Breast epithelium (tissue), 4 donors: ENCODE measurements at regions not wholly inside any gene's neighbourhood (a gene's known extent, or its start where the extent isn't known, plus 50 kb on each side); places are given as distances from the start of the nearest gene placed in this dataset.

Experiments
- DNase-seq, 2 donors: peaks; one replicate each; pipeline ENCODE4 v3.0.0-alpha.2; 2019; ENCODE audit warnings: low spot score in 2 of 2
- H3K27ac ChIP-seq, 2 donors: fragments of 200-600 bp; sonication (generic) in 1 of 2; one replicate each; pipeline ENCODE4 v1.5.1; 2016 to 2019; ENCODE audit warnings: mild to moderate bottlenecking in 1 of 2
- H3K27me3 ChIP-seq, 2 donors: fragments of 200-600 bp; sonication (generic) in 1 of 2; one replicate each; pipeline versions ENCODE4 v1.5.1 to v1.6.0; 2017 to 2019; ENCODE audit warnings: control low read depth in 1 of 2, mild to moderate bottlenecking in 1 of 2
- H3K36me3 ChIP-seq: fragments of 200-600 bp; one replicate; pipeline ENCODE4 v1.5.1; 2019
- H3K4me1 ChIP-seq, 2 donors: fragments of 200-600 bp; sonication (generic); one replicate each; pipeline ENCODE4 v1.5.1; 2016 to 2019; ENCODE audit warnings: control low read depth in 1 of 2
- H3K4me3 ChIP-seq, 3 donors: fragments of 200-600 bp; sonication (generic); 1 replicate in 2 of 3; 2 replicates in 1 of 3; pipeline ENCODE4 v1.5.1; 2016 to 2019; ENCODE audit warnings: mild to moderate bottlenecking in 3 of 3, moderate library complexity in 2 of 3
- H3K9me3 ChIP-seq, 2 donors: fragments of 200-600 bp; sonication (generic) in 1 of 2; one replicate each; pipeline ENCODE4 v1.5.1; 2016 to 2019; ENCODE audit warnings: control low read depth in 1 of 2
- CTCF ChIP-seq, 3 donors: fragments of 450-650 bp; IDR thresholded peaks; one replicate each; pipeline ENCODE4 v1.5.1; 2016 to 2017; ENCODE audit warnings: antibody characterized with exemption in 3 of 3, mild to moderate bottlenecking in 3 of 3, moderate library complexity in 3 of 3
- POLR2A ChIP-seq: fragments of 450-650 bp; IDR thresholded peaks from one replicate; pipeline ENCODE4 v1.6.1; 2016; ENCODE audit warnings: antibody characterized with exemption, mild to moderate bottlenecking, moderate library complexity
- POLR2AphosphoS5 ChIP-seq, 3 donors: sonication (generic); formaldehyde crosslinking; IDR thresholded peaks; one replicate each; pipeline ENCODE4 v1.6.1; 2017; ENCODE audit warnings: antibody characterized with exemption in 3 of 3
- intact Hi-C: fragments of 100-400 bp; cut with DNase I; formaldehyde crosslinking; loops from one replicate; pipeline ENCODE4 v1.15.1; 2023; ENCODE audit warnings: low total_unique reads

GRCh38 chr6:14786008-14786407 lies 459.9 kb upstream of the JARID2 start:
- no peak for DNase-seq
- H3K36me3 ChIP-seq, result no peaks in the 10 kb centered on the region
- no peak overlapping the region for H3K27ac ChIP-seq
- peaks cover 0 to 3% of the 10 kb centered on the region in 2 donors for H3K9me3 ChIP-seq
- H3K4me1 ChIP-seq, result no peaks in the 10 kb centered on the region
- no peak overlapping the region for H3K4me3 ChIP-seq
- intact Hi-C loops, result no loop called here
- TF ChIP-seq CTCF (IDR thresholded peaks at IDR 0.05) (no peak), POLR2AphosphoS5 (IDR thresholded peaks at IDR 0.05) (no peak), POLR2A (no peak)
- no peaks in the 10 kb centered on the region for H3K27me3 ChIP-seq

- Histone ChIP-seq H3K27me3 (no peaks in the 10 kb centered on the region), H3K27ac (no peak overlapping the region), H3K9me3 (peaks cover 0 to 3% of the 10 kb centered on the region in 2 donors), H3K36me3 (no peaks in the 10 kb centered on the region), H3K4me3 (no peak overlapping the region), H3K4me1 (no peaks in the 10 kb centered on the region)
- no peak for DNase-seq
- intact Hi-C loops, result no loop called here
- no peak for TF ChIP-seq CTCF (IDR thresholded peaks at IDR 0.05)
- no peak for TF ChIP-seq POLR2A
- TF ChIP-seq POLR2AphosphoS5 (IDR thresholded peaks at IDR 0.05), result no peak
Measured at GRCh38 chr6:14786455-14786854, 459.4 kb upstream of the JARID2 start.

- no peak overlapping the region for H3K4me3 ChIP-seq
- peaks cover 0 to 3% of the 10 kb centered on the region in 2 donors for H3K9me3 ChIP-seq
- no peaks in the 10 kb centered on the region for H3K27me3 ChIP-seq
- no peak for DNase-seq
- H3K4me1 ChIP-seq, result no peaks in the 10 kb centered on the region
- TF ChIP-seq POLR2AphosphoS5 (IDR thresholded peaks at IDR 0.05) (no peak), CTCF (IDR thresholded peaks at IDR 0.05) (no peak), POLR2A (no peak)
- H3K27ac ChIP-seq, result no peak overlapping the region
- no peaks in the 10 kb centered on the region for H3K36me3 ChIP-seq
- intact Hi-C loops, result no loop called here
Measured at GRCh38 chr6:14787250-14787649, 458.6 kb upstream of the JARID2 start.

GRCh38 chr6:14787677-14788076 lies 458.2 kb upstream of the JARID2 start:
- Histone ChIP-seq H3K27me3 (no peaks in the 10 kb centered on the region), H3K36me3 (no peaks in the 10 kb centered on the region), H3K27ac (no peak overlapping the region), H3K9me3 (peaks cover 0 to 3% of the 10 kb centered on the region in 2 donors), H3K4me1 (no peaks in the 10 kb centered on the region), H3K4me3 (no peak overlapping the region)
- intact Hi-C loops, result no loop called here
- DNase-seq, result no peak
- no peak for TF ChIP-seq POLR2AphosphoS5 (IDR thresholded peaks at IDR 0.05)
- no peak for TF ChIP-seq CTCF (IDR thresholded peaks at IDR 0.05)
- no peak for TF ChIP-seq POLR2A

- no peaks in the 10 kb centered on the region for H3K9me3 ChIP-seq
- H3K27me3 ChIP-seq, result no peaks in the 10 kb centered on the region
- no peak overlapping the region for H3K27ac ChIP-seq
- H3K4me3 ChIP-seq, result no peak overlapping the region
- TF ChIP-seq POLR2AphosphoS5 (IDR thresholded peaks at IDR 0.05) (no peak), POLR2A (no peak), CTCF (IDR thresholded peaks at IDR 0.05) (no peak)
- no peaks in the 10 kb centered on the region for H3K36me3 ChIP-seq
- no peaks in the 10 kb centered on the region for H3K4me1 ChIP-seq
- no peak for DNase-seq
- intact Hi-C loops, result no loop called here
Measured at GRCh38 chr6:14789996-14790395, 455.9 kb upstream of the JARID2 start.
